HG02623 (cell line): ENCODE measurements at regions not wholly inside any gene's neighbourhood (a gene's known extent, or its start where the extent isn't known, plus 50 kb on each side); places are given as distances from the start of the nearest gene placed in this dataset.

Experiments used
- ATAC-seq: cut with Tn5 transposase; IDR thresholded peaks from one replicate; pipeline ENCODE4 v1.9.1; 2021; ENCODE audit warnings: moderate library complexity; ENCODE audit not compliant: unreplicated experiment

GRCh38 chr6:147621263-147621662, 112.8 kb downstream of the SAMD5 start:
- ATAC-seq = no peak

DNA sequence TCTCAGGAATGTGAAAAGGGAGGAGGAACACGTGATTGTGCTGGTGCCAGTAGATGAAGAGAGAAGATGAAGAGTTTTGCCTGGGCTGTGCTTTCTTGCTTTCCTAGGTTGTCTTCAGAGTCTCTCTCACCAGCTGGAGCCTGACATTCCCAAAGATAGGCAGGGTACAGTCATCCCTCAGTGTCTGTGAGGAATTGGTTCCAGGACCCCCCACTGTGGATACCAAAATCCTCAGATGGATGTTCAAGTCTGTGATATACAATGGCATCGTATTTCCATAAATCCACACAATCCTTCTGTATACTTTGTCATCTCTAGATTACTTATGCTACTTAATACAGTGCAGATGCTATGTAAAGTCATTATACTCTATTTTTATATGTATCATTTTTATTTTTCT, 113.5 kb downstream of the SAMD5 start:
- ATAC-seq = no peak

DNA sequence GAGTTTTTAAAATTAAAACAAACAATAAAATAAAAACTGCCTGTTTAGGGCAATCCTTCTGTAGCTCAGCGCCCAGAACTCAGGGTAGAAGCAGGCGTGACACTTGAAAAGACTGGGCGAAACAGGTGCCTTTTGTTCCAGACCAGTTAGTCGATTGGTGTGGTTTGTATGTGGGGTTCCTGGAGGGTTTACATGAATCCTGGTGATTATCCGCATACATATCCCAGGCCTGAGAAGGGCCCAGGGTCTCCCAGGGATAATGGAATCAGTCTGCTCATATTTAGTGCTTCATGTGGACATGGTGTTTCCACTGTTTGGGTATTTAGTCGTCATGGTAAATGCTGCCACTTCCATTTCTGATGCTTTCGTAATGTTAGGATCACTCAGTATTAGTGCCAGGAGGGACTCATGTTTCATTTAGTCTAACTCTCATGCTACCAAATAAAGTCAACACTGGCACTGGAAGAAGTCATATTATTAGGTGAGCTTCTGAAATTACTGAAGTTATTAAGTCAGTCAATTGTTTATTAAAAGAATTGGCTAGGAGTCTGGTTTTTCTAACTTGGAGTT, 116.5 kb downstream of the SAMD5 start:
- ATAC-seq = no peak

GRCh38 chr6:147625946-147626345, 117.5 kb downstream of the SAMD5 start:
- ATAC-seq = no peak

GRCh38 chr6:147627411-147627810, 118.9 kb downstream of the SAMD5 start:
- ATAC-seq = no peak

DNA sequence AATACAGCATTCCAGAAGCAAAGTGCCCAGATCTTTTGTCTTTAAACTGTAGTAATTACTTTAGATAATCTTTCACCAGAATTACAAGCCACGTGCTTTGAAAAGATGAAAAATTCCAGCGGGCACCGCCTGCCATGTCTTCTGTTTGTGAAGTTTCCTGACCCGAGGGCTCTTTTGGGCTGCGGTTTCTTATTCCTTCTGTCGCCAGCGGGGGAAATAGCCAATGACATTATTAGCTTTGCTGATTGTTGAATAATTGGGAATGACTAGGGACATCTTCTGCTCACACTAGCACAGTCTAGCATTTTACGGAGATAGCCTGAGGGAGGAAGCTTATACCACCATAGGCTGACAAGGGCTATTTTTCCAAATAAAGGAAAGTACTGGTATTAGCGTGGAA, 124.7 kb downstream of the SAMD5 start:
- no peak for ATAC-seq

DNA sequence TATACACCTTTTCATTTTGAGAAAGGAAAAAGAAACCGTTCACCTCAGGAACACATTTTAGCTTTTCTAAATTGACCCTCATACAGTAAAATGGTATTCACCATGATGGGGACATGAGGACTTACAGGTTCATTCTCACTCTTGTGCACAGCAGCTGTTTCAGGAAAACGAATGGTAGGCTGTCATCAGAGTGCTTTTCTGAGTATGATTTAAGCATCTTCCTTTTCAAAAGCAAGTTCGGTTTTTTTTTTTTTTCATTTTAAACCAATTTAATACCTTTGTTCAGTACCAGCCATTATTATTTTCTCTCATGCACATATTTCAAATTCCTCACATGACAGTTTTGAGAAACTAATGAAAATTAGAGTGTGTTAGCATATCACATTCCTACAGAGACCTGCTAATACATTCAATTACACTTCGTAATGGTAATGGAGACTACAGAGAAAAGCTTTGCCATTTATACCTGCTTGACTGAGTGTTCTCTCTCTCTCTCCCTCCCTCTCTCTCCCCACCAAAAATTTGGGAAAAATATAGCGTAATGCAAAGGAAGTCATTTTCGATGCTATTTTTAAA, 129.2 kb downstream of the SAMD5 start:
- no peak for ATAC-seq

DNA sequence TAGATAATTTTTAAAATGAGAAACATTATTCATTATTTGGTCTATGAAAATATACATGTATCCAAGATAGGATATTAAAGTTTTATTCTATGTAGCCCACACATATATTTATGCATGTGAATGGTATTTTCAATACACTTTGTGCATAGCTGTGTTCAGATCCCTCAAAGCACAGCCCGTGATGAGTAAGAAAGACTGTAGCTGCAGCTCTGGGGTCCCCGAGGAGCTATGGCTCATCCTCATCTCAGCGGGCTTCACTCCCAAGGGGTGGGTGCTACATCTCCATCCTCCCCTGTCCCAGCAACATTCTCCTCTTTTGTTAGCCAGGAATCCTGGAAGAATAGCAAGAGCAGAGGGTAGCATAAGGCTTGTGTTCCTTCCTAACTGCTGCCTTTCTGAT, 130.8 kb downstream of the SAMD5 start:
- ATAC-seq = no peak

- ATAC-seq = no peak
These were observed 132.1 kb downstream of the SAMD5 start for GRCh38 chr6:147640606-147641005.

- ATAC-seq = no peak
These were observed 133.0 kb downstream of the SAMD5 start for GRCh38 chr6:147641511-147641910.

- no peak for ATAC-seq
These were observed 134.0 kb downstream of the SAMD5 start for GRCh38 chr6:147642458-147642857.

DNA sequence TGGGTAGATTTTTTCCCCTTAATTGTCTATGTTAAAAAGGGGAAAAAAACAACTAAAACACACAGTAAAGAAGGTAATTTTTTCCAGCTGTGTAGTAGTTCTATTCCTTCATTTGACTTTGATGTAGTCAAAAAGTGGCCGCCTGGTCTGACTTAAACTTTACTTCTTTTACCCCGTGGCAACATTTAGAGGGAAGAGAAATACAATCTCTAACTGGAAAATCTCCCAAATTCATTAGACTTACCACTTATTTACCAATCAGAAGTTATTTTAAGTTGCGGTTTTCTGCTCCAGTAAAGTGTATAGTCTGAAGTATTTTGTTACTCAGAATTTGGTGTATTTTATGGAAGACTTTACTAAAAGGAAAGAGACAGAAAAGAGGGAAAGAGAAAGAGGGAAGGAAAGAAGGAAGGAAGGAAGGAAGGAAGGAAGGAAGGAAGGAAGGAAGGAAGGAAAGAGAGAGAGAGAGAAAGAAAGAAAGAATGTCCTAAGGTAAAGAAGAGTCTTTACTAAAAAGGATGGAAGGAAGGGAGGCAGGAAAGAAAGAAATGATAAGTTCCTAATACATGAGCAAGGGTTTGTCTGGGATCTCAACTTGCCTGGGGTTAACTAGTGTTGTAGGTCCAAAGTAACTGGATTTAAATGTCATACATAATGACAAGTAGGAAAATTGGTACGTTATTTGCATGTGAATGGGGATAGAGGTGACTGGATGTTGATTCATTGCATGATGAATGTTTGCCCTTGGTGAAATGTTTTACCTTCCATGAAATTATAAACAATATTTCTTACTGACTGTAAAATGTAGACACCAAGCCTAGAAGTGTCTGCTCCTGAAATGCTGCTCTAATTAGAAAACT, 135.1 kb downstream of the SAMD5 start:
- no peak for ATAC-seq

DNA sequence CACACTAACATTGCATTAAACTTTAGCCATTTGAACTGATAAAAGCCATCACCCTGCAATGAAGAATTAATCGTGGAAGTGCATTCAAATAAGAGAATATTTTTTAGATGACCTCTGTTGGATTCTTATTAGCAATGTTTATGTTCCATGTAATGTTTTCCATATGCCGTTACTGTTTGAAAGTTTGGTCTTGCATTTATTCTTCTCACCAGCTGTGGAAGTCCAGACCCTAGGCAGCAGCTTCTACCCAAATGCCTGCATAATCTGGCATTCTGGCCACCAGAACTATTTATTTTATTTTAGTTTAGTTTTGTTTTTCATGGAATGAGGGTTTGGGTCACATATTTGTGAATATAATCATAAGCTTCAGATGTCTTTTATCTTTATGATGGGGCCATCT, 140.4 kb downstream of the SAMD5 start:
- ATAC-seq = no peak

GRCh38 chr6:147651249-147652063, 143.0 kb downstream of the SAMD5 start:
- no peak for ATAC-seq

GRCh38 chr6:147653631-147654030, 145.1 kb downstream of the SAMD5 start:
- ATAC-seq = no peak

DNA sequence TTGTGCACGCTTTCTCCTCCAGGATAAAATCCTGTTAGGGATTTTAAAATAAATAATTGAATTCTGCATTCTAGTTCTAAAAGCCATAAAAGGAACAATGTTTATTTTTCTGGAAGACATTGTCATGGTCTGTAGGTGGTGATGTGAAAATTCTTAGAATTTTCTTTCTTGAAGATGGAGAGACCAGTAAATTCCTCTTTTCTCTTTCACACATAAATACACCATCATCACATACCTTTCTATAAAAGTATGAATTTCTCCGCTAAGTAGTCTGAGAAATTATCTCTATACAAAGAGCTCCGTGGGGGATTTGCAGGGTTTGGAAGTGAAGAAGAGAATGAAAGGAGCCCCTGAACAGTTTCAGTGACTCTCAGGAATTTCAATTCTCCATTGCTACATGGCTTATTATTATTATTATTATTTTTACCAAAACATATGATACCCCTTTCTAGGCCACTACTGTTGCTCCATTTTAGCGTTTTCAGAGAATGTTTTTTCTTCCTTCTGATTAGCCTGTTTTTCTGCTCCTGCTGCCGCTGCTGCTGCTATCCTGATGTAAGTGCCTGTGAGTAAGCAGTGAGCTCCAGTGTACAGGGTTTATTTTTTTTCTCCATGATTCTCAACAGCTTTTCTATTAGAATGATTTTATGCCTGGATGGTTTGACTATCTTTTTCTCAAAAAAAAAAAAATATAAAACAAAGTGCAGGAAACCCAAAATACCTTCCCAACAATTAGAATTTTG, 145.8 kb downstream of the SAMD5 start:
- ATAC-seq = no peak

GRCh38 chr6:147660334-147661311, 152.1 kb downstream of the SAMD5 start:
- no peak for ATAC-seq

DNA sequence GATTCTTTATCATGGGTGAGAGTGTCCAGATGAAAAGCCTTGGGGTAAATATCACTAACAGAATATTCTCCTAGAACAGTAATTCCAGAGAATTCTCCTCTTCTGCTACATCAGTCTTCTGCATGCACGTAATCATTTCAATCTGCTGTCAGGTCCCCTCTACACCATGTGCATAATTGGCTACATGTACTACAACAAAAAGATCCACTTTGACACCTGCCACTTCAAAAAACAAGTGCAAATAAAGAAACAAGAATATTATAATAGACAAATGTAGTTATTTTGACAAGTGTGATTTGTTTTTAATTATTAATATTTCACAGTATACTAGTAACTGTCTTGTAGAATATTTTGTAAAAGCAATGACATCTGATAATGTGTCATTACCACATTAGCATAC, 154.2 kb downstream of the SAMD5 start:
- ATAC-seq = no peak

DNA sequence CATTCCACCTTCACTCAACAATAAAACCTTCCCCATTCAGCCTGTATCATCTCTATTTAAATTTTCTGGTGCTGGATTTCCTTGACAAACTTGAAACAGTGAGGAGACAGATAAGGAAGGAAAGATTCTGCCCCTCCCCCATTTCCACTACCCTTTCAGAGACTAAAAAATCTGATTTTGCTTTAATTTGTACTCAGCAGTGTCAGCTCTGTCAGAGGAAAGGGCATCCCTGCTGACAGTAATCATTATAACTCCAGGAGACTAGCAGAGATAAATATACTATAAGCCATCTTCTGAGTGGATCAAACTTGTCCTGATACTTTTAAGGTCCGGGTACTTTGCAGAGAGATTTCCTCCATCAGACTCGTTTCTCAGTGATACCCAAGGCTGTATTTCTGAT, 155.6 kb downstream of the SAMD5 start:
- ATAC-seq = no peak

- ATAC-seq = no peak
These were observed 157.8 kb downstream of the SAMD5 start for GRCh38 chr6:147666255-147666654.
